ENCODE measurements at regions not wholly inside any gene's neighbourhood (a gene's known extent, or its start where the extent isn't known, plus 50 kb on each side); places are given as distances from the start of the nearest gene placed in this dataset.

DNA sequence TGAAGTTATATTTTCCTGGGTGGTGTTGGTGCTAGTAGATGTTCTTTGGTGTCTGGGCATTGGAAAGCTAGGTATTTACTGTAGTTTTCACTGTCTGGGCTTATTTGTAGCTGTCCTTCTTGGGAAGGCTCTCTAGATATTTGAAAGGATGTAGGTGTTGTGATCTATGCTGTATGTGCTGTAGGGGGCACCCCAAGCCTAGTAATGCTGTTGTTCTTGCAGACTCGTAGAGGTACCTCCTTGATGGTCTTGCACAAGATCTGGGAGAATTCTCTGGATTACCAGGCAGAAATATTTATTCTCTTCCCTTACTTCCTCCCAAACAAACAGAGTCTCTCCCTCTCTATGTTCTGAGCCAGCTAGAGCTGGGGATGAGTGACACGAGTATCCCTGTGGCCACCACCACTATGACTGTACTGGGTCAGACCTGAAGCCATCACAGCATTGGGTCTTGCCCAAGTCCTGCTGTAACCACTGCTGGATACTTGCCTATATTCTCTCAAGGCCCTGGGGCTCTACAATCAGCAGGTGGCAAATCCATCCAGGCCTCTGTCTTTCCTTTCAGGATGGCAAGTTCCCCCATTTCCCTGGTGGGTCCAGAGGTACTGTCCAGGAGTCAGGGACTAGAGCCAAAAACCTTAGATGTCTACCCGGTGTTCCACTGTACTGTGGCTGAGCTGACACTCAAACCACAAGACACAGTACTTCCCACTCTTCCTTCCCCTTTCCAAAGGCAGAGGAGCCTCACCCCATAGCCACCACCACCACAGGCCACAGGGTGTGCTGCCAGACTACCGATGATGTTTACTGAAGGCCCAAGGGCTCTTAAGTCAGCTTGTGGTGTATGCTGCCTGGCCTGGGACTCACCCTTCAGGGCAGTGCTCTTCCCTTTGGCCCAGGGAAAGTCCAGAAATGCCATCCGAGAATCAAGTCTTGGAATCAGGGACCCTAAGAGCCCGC lies 195.2 kb upstream of the DPPA4 start:
- Histone ChIP-seq H3K4me1 (ENCODE audit: control extremely low read depth in 1 of 4, control insufficient read depth in 4 of 4, insufficient read depth in 4 of 4, low read length in 3 of 4) (peaks cover 0 to 15% (median 5%) of the 10 kb centered on the region in 4 experiments), H3K36me3 (ENCODE audit: control insufficient read depth in 4 of 4, insufficient read depth in 4 of 4, low read length in 3 of 4) (no peaks in the 10 kb centered on the region), H3K4me3 (ENCODE audit: control insufficient read depth in 1 of 7, extremely low read depth in 1 of 7, insufficient read depth in 4 of 7, low read depth in 2 of 7, low read length in 6 of 7) (no peak overlapping the region), H3K27me3 (replicated peaks in 2 of 5; ENCODE audit: control insufficient read depth in 4 of 5, insufficient read depth in 5 of 5, low read length in 4 of 5) (no peaks in the 10 kb centered on the region), H3K9me3 (ENCODE audit: control extremely low read depth in 1 of 5, control insufficient read depth in 4 of 5, insufficient read depth in 2 of 5, low read depth in 1 of 5, low read length in 4 of 5) (no peaks in the 10 kb centered on the region), H3K27ac (ENCODE audit: insufficient read depth in 1 of 2, low read depth in 1 of 2, low read length in 2 of 2, poor library complexity in 1 of 2, severe bottlenecking in 2 of 2) (no peak overlapping the region)
- peak; percentile 51 to 88 (median 85) for DNase-seq
- POLR2A ChIA-PET = no interaction called here
- 63% methylated on average over 4 of the region's 6 CpGs for WGBS (ENCODE audit: insufficient coverage)
- CTCF ChIA-PET = interaction anchor here (1.0 kb wide), 2 partner anchors 601 to 782 kb away, joined by 3 read pairs; no protein-coding TSS in a partner anchor

DNA sequence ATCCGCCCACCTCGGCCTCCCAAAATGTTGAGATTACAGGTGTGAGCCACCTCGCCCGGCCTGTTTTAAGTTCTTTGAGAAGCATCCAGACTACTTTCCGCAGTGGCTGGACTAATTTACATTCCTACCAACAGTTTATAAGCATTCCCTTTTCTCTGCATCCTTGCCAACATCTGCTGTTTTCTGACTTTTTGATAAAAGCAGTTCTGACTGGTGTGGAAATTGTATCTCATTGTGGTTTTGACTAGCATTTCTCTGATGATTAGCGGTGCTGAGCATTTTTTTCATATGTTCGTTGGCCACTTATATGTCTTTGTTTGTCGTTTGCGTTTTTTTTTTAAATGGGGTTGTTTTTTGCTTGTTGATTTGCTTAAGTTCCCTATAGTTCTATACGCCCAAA lies 208.4 kb upstream of the DPPA4 start:
- Histone ChIP-seq H3K27ac (ENCODE audit: insufficient read depth in 1 of 2, low read depth in 1 of 2, low read length in 2 of 2, poor library complexity in 1 of 2, severe bottlenecking in 2 of 2) (no peak overlapping the region), H3K9me3 (ENCODE audit: control extremely low read depth in 1 of 5, control insufficient read depth in 4 of 5, insufficient read depth in 2 of 5, low read depth in 1 of 5, low read length in 4 of 5) (no peaks in the 10 kb centered on the region), H3K4me3 (ENCODE audit: control insufficient read depth in 1 of 7, extremely low read depth in 1 of 7, insufficient read depth in 4 of 7, low read depth in 2 of 7, low read length in 6 of 7) (no peak overlapping the region), H3K36me3 (ENCODE audit: control insufficient read depth in 4 of 4, insufficient read depth in 4 of 4, low read length in 3 of 4) (no peaks in the 10 kb centered on the region), H3K4me1 (ENCODE audit: control extremely low read depth in 1 of 4, control insufficient read depth in 4 of 4, insufficient read depth in 4 of 4, low read length in 3 of 4) (no peaks in the 10 kb centered on the region), H3K27me3 (replicated peaks in 2 of 5; ENCODE audit: control insufficient read depth in 4 of 5, insufficient read depth in 5 of 5, low read length in 4 of 5) (no peaks in the 10 kb centered on the region)
- 97% methylated on average over 5 of the region's 10 CpGs for WGBS (ENCODE audit: insufficient coverage)
- DNase-seq = no peak
- CTCF ChIA-PET = no interaction called here
- POLR2A ChIA-PET = no interaction called here

GRCh38 chr3:109548192-109548938 lies 211.0 kb upstream of the DPPA4 start:
- CTCF ChIA-PET = no interaction called here
- Histone ChIP-seq H3K4me1 (ENCODE audit: control extremely low read depth in 1 of 4, control insufficient read depth in 4 of 4, insufficient read depth in 4 of 4, low read length in 3 of 4) (no peaks in the 10 kb centered on the region), H3K4me3 (ENCODE audit: control insufficient read depth in 1 of 7, extremely low read depth in 1 of 7, insufficient read depth in 4 of 7, low read depth in 2 of 7, low read length in 6 of 7) (no peak overlapping the region), H3K36me3 (ENCODE audit: control insufficient read depth in 4 of 4, insufficient read depth in 4 of 4, low read length in 3 of 4) (no peaks in the 10 kb centered on the region), H3K27ac (ENCODE audit: insufficient read depth in 1 of 2, low read depth in 1 of 2, low read length in 2 of 2, poor library complexity in 1 of 2, severe bottlenecking in 2 of 2) (no peak overlapping the region), H3K27me3 (replicated peaks in 2 of 5; ENCODE audit: control insufficient read depth in 4 of 5, insufficient read depth in 5 of 5, low read length in 4 of 5) (no peaks in the 10 kb centered on the region), H3K9me3 (ENCODE audit: control extremely low read depth in 1 of 5, control insufficient read depth in 4 of 5, insufficient read depth in 2 of 5, low read depth in 1 of 5, low read length in 4 of 5) (no peaks in the 10 kb centered on the region)
- POLR2A ChIA-PET = no interaction called here
- no CpG with 5 or more reads among the region's 1 CpG for WGBS (ENCODE audit: insufficient coverage)
- DNase-seq = no peak

GRCh38 chr3:109553591-109554371 lies 216.4 kb upstream of the DPPA4 start:
- ChIA-PET CTCF (no interaction called here), POLR2A (no interaction called here)
- Histone ChIP-seq H3K36me3 (ENCODE audit: control insufficient read depth in 4 of 4, insufficient read depth in 4 of 4, low read length in 3 of 4) (no peaks in the 10 kb centered on the region), H3K9me3 (ENCODE audit: control extremely low read depth in 1 of 5, control insufficient read depth in 4 of 5, insufficient read depth in 2 of 5, low read depth in 1 of 5, low read length in 4 of 5) (no peaks in the 10 kb centered on the region), H3K27ac (ENCODE audit: insufficient read depth in 1 of 2, low read depth in 1 of 2, low read length in 2 of 2, poor library complexity in 1 of 2, severe bottlenecking in 2 of 2) (no peak overlapping the region), H3K4me1 (ENCODE audit: control extremely low read depth in 1 of 4, control insufficient read depth in 4 of 4, insufficient read depth in 4 of 4, low read length in 3 of 4) (no peaks in the 10 kb centered on the region), H3K4me3 (ENCODE audit: control insufficient read depth in 1 of 7, extremely low read depth in 1 of 7, insufficient read depth in 4 of 7, low read depth in 2 of 7, low read length in 6 of 7) (no peak overlapping the region), H3K27me3 (replicated peaks in 2 of 5; ENCODE audit: control insufficient read depth in 4 of 5, insufficient read depth in 5 of 5, low read length in 4 of 5) (no peaks in the 10 kb centered on the region)
- 55% methylated on average over 4 of the region's 4 CpGs for WGBS (ENCODE audit: insufficient coverage)
- DNase-seq = no peak

DNA sequence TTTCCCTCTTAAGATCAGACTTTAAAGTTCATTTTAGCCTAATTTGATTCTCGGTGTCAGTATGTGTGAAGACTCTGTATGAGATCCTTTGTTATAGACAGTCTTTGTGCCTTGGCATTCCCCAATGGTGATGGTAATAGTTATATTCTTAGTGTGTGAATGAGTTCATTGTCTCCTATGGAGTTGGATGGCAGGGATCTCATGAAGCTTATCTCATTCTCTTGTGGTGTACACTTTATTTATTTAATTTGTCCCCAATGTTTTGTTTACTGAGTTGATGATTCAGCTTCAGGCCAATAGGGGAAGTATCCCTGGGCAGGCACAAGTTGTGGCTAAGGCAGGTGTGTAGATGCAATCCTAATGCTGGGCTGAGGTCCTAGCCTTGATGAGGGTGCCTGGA lies 222.0 kb upstream of the DPPA4 start:
- POLR2A ChIA-PET = no interaction called here
- Histone ChIP-seq H3K4me3 (ENCODE audit: control insufficient read depth in 1 of 7, extremely low read depth in 1 of 7, insufficient read depth in 4 of 7, low read depth in 2 of 7, low read length in 6 of 7) (no peak overlapping the region), H3K36me3 (ENCODE audit: control insufficient read depth in 4 of 4, insufficient read depth in 4 of 4, low read length in 3 of 4) (no peaks in the 10 kb centered on the region), H3K9me3 (ENCODE audit: control extremely low read depth in 1 of 5, control insufficient read depth in 4 of 5, insufficient read depth in 2 of 5, low read depth in 1 of 5, low read length in 4 of 5) (peaks cover 0 to 6% (median 0%) of the 10 kb centered on the region in 5 experiments), H3K27me3 (replicated peaks in 2 of 5; ENCODE audit: control insufficient read depth in 4 of 5, insufficient read depth in 5 of 5, low read length in 4 of 5) (no peaks in the 10 kb centered on the region), H3K4me1 (ENCODE audit: control extremely low read depth in 1 of 4, control insufficient read depth in 4 of 4, insufficient read depth in 4 of 4, low read length in 3 of 4) (no peaks in the 10 kb centered on the region), H3K27ac (ENCODE audit: insufficient read depth in 1 of 2, low read depth in 1 of 2, low read length in 2 of 2, poor library complexity in 1 of 2, severe bottlenecking in 2 of 2) (no peak overlapping the region)
- CTCF ChIA-PET = no interaction called here
- WGBS (ENCODE audit: insufficient coverage) = no CpG with 5 or more reads among the region's 1 CpG
- DNase-seq = no peak

GRCh38 chr3:109563149-109563548 lies 225.8 kb upstream of the DPPA4 start:
- no peaks in the 10 kb centered on the region for H3K27me3 ChIP-seq (replicated peaks in 2 of 5; ENCODE audit: control insufficient read depth in 4 of 5, insufficient read depth in 5 of 5, low read length in 4 of 5)
- H3K4me1 ChIP-seq (ENCODE audit: control extremely low read depth in 1 of 4, control insufficient read depth in 4 of 4, insufficient read depth in 4 of 4, low read length in 3 of 4) = no peaks in the 10 kb centered on the region
- ChIA-PET CTCF (no interaction called here), POLR2A (no interaction called here)
- H3K9me3 ChIP-seq (ENCODE audit: control extremely low read depth in 1 of 5, control insufficient read depth in 4 of 5, insufficient read depth in 2 of 5, low read depth in 1 of 5, low read length in 4 of 5) = peaks cover 0 to 6% (median 0%) of the 10 kb centered on the region in 5 experiments
- H3K36me3 ChIP-seq (ENCODE audit: control insufficient read depth in 4 of 4, insufficient read depth in 4 of 4, low read length in 3 of 4) = no peaks in the 10 kb centered on the region
- WGBS (ENCODE audit: insufficient coverage) = 0% methylated on average over 1 of the region's 7 CpGs
- H3K27ac ChIP-seq (ENCODE audit: insufficient read depth in 1 of 2, low read depth in 1 of 2, low read length in 2 of 2, poor library complexity in 1 of 2, severe bottlenecking in 2 of 2) = no peak overlapping the region
- H3K4me3 ChIP-seq (ENCODE audit: control insufficient read depth in 1 of 7, extremely low read depth in 1 of 7, insufficient read depth in 4 of 7, low read depth in 2 of 7, low read length in 6 of 7) = no peak overlapping the region
- peak; percentile 0 to 54 (median 40) for DNase-seq

Measured in common myeloid progenitor, CD34-positive (primary cell).